ENCODE measurements at regions not wholly inside any gene's neighbourhood (a gene's known extent, or its start where the extent isn't known, plus 50 kb on each side); places are given as distances from the start of the nearest gene placed in this dataset.

DNA sequence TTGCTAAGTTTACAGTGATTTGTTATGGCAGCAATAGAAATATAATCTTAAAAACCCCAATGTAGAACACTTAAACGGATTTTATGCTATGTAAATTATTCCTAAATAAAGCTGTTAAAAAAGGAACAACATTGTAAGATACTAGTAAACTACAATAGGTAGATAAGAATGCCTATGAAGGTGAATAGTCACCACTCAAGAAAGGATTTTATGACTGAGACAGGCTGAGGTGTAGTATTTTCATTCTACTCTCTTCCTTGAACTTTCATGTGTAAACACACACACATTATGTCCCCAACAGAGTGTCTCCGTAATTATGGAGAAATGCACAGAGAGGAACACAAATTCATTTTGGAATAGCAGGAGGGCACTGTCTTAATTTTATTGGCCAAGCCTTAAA is 183.9 kb upstream of the ST6GAL2 start:
- WGBS, 3 donors, result 66 to 76% (median 68%) methylated on average over 2 of the region's 2 CpGs

GRCh38 chr2:107072150-107072940 is 186.4 kb upstream of the ST6GAL2 start:
- intact Hi-C loops (cut with DNase I), result no loop called here
- no peak for ATAC-seq
- 55 to 60% (median 57%) methylated on average over 6 of the region's 6 CpGs for WGBS, 3 donors

More for the DNA sequence above, 183.9 kb upstream of the ST6GAL2 start:
- TF ChIP-seq CTCF (IDR thresholded peaks at IDR 0.05), result no peak
- Histone ChIP-seq H3K27ac (no peak overlapping the region), H3K4me3 (no peak overlapping the region), H3K36me3 (ENCODE audit: insufficient read depth in 1 of 2, low read depth in 1 of 2) (no peaks in the 10 kb centered on the region), H3K27me3 (ENCODE audit: insufficient read depth in 3 of 3, low read length in 2 of 3) (no peaks in the 10 kb centered on the region), H3K4me1 (no peaks in the 10 kb centered on the region), H3K9me3 (no peaks in the 10 kb centered on the region)
- no peak for DNase-seq
- ATAC-seq, result no peak
- intact Hi-C loops (cut with DNase I), result no loop called here

DNA sequence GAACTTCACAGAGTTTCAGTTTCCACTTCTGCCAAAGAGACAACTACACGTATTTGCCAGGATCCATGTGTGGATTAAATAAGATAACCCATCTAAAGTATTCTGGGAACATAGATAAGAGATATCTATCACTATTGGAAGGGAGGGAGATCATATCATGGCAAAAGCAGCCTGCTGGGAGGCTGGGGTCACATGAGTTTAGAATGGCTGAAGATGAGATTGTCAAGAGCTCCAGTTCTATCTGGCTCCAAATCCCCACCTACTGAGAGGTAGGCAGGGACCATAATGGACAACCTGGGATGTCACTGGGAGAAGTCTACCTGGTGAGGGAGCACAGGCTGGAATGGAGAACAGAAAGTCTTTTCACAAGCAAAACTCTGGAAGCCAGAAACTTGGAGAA is 192.6 kb upstream of the ST6GAL2 start:
- WGBS, 3 donors, result 60 to 80% (median 66%) methylated on average over 1 of the region's 1 CpG
- ATAC-seq, result no peak

More at GRCh38 chr2:107072150-107072940, 186.4 kb upstream of the ST6GAL2 start:
- H3K27me3 ChIP-seq (ENCODE audit: insufficient read depth in 3 of 3, low read length in 2 of 3), result no peaks in the 10 kb centered on the region
- H3K9me3 ChIP-seq, result no peaks in the 10 kb centered on the region
- no peak overlapping the region for H3K27ac ChIP-seq
- no peaks in the 10 kb centered on the region for H3K36me3 ChIP-seq (ENCODE audit: insufficient read depth in 1 of 2, low read depth in 1 of 2)
- H3K4me1 ChIP-seq, result no peaks in the 10 kb centered on the region
- no peak for DNase-seq
- no peak for TF ChIP-seq CTCF (IDR thresholded peaks at IDR 0.05)
- no peak overlapping the region for H3K4me3 ChIP-seq

GRCh38 chr2:107086497-107086896 is 200.5 kb upstream of the ST6GAL2 start:
- 59 to 69% (median 61%) methylated on average over 2 of the region's 2 CpGs for WGBS, 3 donors
- no peak for DNase-seq
- H3K27ac ChIP-seq, result no peak overlapping the region

More for the DNA sequence above, 192.6 kb upstream of the ST6GAL2 start:
- no peaks in the 10 kb centered on the region for H3K4me1 ChIP-seq
- intact Hi-C loops (cut with DNase I), result no loop called here
- TF ChIP-seq CTCF (IDR thresholded peaks at IDR 0.05), result no peak
- H3K9me3 ChIP-seq, result no peaks in the 10 kb centered on the region
- no peaks in the 10 kb centered on the region for H3K36me3 ChIP-seq (ENCODE audit: insufficient read depth in 1 of 2, low read depth in 1 of 2)
- no peak overlapping the region for H3K27ac ChIP-seq
- peaks cover 0 to 2% (median 0%) of the 10 kb centered on the region in 3 donors for H3K27me3 ChIP-seq (ENCODE audit: insufficient read depth in 3 of 3, low read length in 2 of 3)
- no peak for DNase-seq
- H3K4me3 ChIP-seq, result no peak overlapping the region

More at GRCh38 chr2:107086497-107086896, 200.5 kb upstream of the ST6GAL2 start:
- H3K27me3 ChIP-seq (ENCODE audit: insufficient read depth in 3 of 3, low read length in 2 of 3), result peaks cover 0 to 2% (median 0%) of the 10 kb centered on the region in 3 donors
- no peak for TF ChIP-seq CTCF (IDR thresholded peaks at IDR 0.05)
- H3K4me3 ChIP-seq, result no peak overlapping the region
- H3K4me1 ChIP-seq, result no peaks in the 10 kb centered on the region
- intact Hi-C loops (cut with DNase I), result no loop called here
- no peak for ATAC-seq
- H3K9me3 ChIP-seq, result no peaks in the 10 kb centered on the region
- H3K36me3 ChIP-seq (ENCODE audit: insufficient read depth in 1 of 2, low read depth in 1 of 2), result no peaks in the 10 kb centered on the region

Measured in psoas muscle (tissue), 7 donors.